CD4-positive, CD25-positive, alpha-beta regulatory T cell (primary cell): ENCODE measurements at regions not wholly inside any gene's neighbourhood (a gene's known extent, or its start where the extent isn't known, plus 50 kb on each side); places are given as distances from the start of the nearest gene placed in this dataset.

Experiments used
- ATAC-seq, 2 donors: fragments of 150-1000 bp; cut with Tn5 transposase; one replicate each; pipeline ENCODE4 v1.10.0; 2021; ENCODE audit warnings: low read depth in 2 of 2, moderate number of reproducible peaks in 2 of 2, moderate library complexity in 1 of 2
- DNase-seq, 3 donors: peaks; one replicate each; pipeline versions ENCODE4 v3.0.0 to v3.0.0-alpha.2; 2012 to 2022; ENCODE audit warnings: mixed read lengths in 1 of 3
- H3K27ac ChIP-seq: one replicate; pipeline ENCODE4 v1.7.0; 2013; ENCODE audit warnings: mild to moderate bottlenecking, low read length; ENCODE audit not compliant: insufficient read depth, poor library complexity, severe bottlenecking
- H3K27me3 ChIP-seq: one replicate; pipeline ENCODE4 v1.7.0; 2013; ENCODE audit warnings: low read length; ENCODE audit not compliant: control insufficient read depth, insufficient read depth
- H3K36me3 ChIP-seq: one replicate; pipeline ENCODE4 v1.7.0; 2013; ENCODE audit warnings: mild to moderate bottlenecking, low read length, moderate library complexity; ENCODE audit not compliant: control insufficient read depth, insufficient read depth
- H3K4me1 ChIP-seq: 2 replicates; pipeline ENCODE4 v1.7.0; 2013; ENCODE audit warnings: mild to moderate bottlenecking, low read length; ENCODE audit not compliant: insufficient read depth, control insufficient read depth, poor library complexity, severe bottlenecking
- H3K4me3 ChIP-seq: one replicate; pipeline ENCODE4 v1.7.0; 2013; ENCODE audit warnings: low read depth, mild to moderate bottlenecking, low read length, moderate library complexity
- H3K9me3 ChIP-seq, 2 experiments: 1 replicate in 1 of 2; 2 replicates in 1 of 2; pipeline ENCODE4 v1.7.0; 2013; ENCODE audit warnings: low read length in 2 of 2, mild to moderate bottlenecking in 1 of 2, moderate library complexity in 1 of 2; ENCODE audit not compliant: control insufficient read depth in 2 of 2
- H3K27ac Mint-ChIP-seq, 3 donors: one replicate each; pipeline ENCODE4 v1.8.0; 2020 to 2022; ENCODE audit warnings: mild to moderate bottlenecking in 3 of 3, mixed read lengths in 3 of 3, moderate library complexity in 2 of 3
- H3K27me3 Mint-ChIP-seq: one replicate; pipeline ENCODE4 v1.8.0; 2022; ENCODE audit warnings: mild to moderate bottlenecking, mixed read lengths
- H3K36me3 Mint-ChIP-seq: one replicate; pipeline ENCODE4 v1.8.0; 2020; ENCODE audit warnings: mixed read lengths
- H3K4me1 Mint-ChIP-seq, 4 donors: one replicate each; pipeline ENCODE4 v1.8.0; 2020 to 2022; ENCODE audit warnings: mixed read lengths in 4 of 4, mild to moderate bottlenecking in 1 of 4
- H3K4me3 Mint-ChIP-seq, 4 donors: one replicate each; pipeline ENCODE4 v1.8.0; 2020 to 2022; ENCODE audit warnings: mild to moderate bottlenecking in 4 of 4, mixed read lengths in 4 of 4, moderate library complexity in 3 of 4
- H3K9me3 Mint-ChIP-seq, 7 donors: one replicate each; pipeline ENCODE4 v1.8.0; 2020 to 2022; ENCODE audit warnings: mixed read lengths in 7 of 7, mild to moderate bottlenecking in 3 of 7, moderate library complexity in 2 of 7

- no peak overlapping the region for H3K4me3 Mint-ChIP-seq
- peaks cover 26% of the 10 kb centered on the region for H3K27me3 Mint-ChIP-seq
- H3K9me3 Mint-ChIP-seq, result peaks cover 0 to 12% (median 6%) of the 10 kb centered on the region in 7 donors
- H3K27ac ChIP-seq, result no peak overlapping the region
- no peaks in the 10 kb centered on the region for H3K9me3 ChIP-seq
- peaks cover 2% of the 10 kb centered on the region for H3K27me3 ChIP-seq
- no peak for ATAC-seq
- no peak for DNase-seq
- H3K27ac Mint-ChIP-seq, result no peak overlapping the region
- H3K36me3 ChIP-seq, result no peaks in the 10 kb centered on the region
- H3K4me3 ChIP-seq, result no peak overlapping the region
- no peaks in the 10 kb centered on the region for H3K4me1 Mint-ChIP-seq
- no peaks in the 10 kb centered on the region for H3K4me1 ChIP-seq
- H3K36me3 Mint-ChIP-seq, result no peaks in the 10 kb centered on the region
Measured at GRCh38 chr7:36098096-36098495, 55.0 kb upstream of the EEPD1 start.

GRCh38 chr7:36100226-36100625, 52.8 kb upstream of the EEPD1 start:
- DNase-seq (no peak), ATAC-seq (no peak)
- H3K4me1 ChIP-seq, result no peaks in the 10 kb centered on the region
- no peaks in the 10 kb centered on the region for H3K4me1 Mint-ChIP-seq
- no peak overlapping the region for H3K4me3 ChIP-seq
- H3K4me3 Mint-ChIP-seq, result no peak overlapping the region
- peaks cover 0 to 12% (median 6%) of the 10 kb centered on the region in 7 donors for H3K9me3 Mint-ChIP-seq
- no peak overlapping the region for H3K27ac ChIP-seq
- H3K27me3 Mint-ChIP-seq, result peaks cover 26% of the 10 kb centered on the region
- peaks cover 2% of the 10 kb centered on the region for H3K27me3 ChIP-seq
- H3K27ac Mint-ChIP-seq, result no peak overlapping the region
- H3K36me3 ChIP-seq, result no peaks in the 10 kb centered on the region
- no peaks in the 10 kb centered on the region for H3K36me3 Mint-ChIP-seq
- no peaks in the 10 kb centered on the region for H3K9me3 ChIP-seq

GRCh38 chr7:36100634-36101033, 52.4 kb upstream of the EEPD1 start:
- Histone ChIP-seq H3K27ac (no peak overlapping the region), H3K4me3 (no peak overlapping the region), H3K9me3 (no peaks in the 10 kb centered on the region), H3K36me3 (no peaks in the 10 kb centered on the region), H3K27me3 (peaks cover 2% of the 10 kb centered on the region), H3K4me1 (no peaks in the 10 kb centered on the region)
- ATAC-seq, result no peak
- Mint-ChIP-seq H3K4me3 (no peak overlapping the region), H3K27ac (no peak overlapping the region), H3K4me1 (no peaks in the 10 kb centered on the region), H3K36me3 (no peaks in the 10 kb centered on the region), H3K27me3 (peaks cover 26% of the 10 kb centered on the region), H3K9me3 (peaks cover 0 to 12% (median 6%) of the 10 kb centered on the region in 7 donors)
- no peak for DNase-seq
